HG03565 (cell line): ENCODE measurements at regions not wholly inside any gene's neighbourhood (a gene's known extent, or its start where the extent isn't known, plus 50 kb on each side); places are given as distances from the start of the nearest gene placed in this dataset.
A peak's percentile ranks its signal among the peaks of the same experiment; 100 is the strongest.

Source experiments
- ATAC-seq: cut with Tn5 transposase; IDR thresholded peaks from one replicate; pipeline ENCODE4 v1.9.1; 2021; ENCODE audit warnings: mild to moderate bottlenecking, moderate library complexity; ENCODE audit not compliant: unreplicated experiment

GRCh38 chr13:40026741-40027140 is 371.3 kb downstream of the COG6 start:
- ATAC-seq, result peak; percentile 22

GRCh38 chr13:40028446-40028845 is 373.0 kb downstream of the COG6 start:
- ATAC-seq, result no peak

GRCh38 chr13:40031031-40031430 is 375.6 kb downstream of the COG6 start:
- no peak for ATAC-seq

GRCh38 chr13:40039061-40039460 is 383.6 kb downstream of the COG6 start:
- no peak for ATAC-seq

GRCh38 chr13:40042991-40043390 is 387.5 kb downstream of the COG6 start:
- ATAC-seq, result no peak

GRCh38 chr13:40043764-40044163 is 388.3 kb downstream of the COG6 start:
- no peak for ATAC-seq

GRCh38 chr13:40047322-40047771 is 391.9 kb downstream of the COG6 start:
- ATAC-seq, result peak; percentile 85

- no peak for ATAC-seq
Measured at GRCh38 chr13:40048551-40048950, 393.1 kb downstream of the COG6 start.

GRCh38 chr13:40052954-40053353 is 397.5 kb downstream of the COG6 start:
- ATAC-seq, result no peak

- ATAC-seq, result no peak
Measured at GRCh38 chr13:40053401-40053800, 397.9 kb downstream of the COG6 start.

GRCh38 chr13:40054422-40054821 is 399.0 kb downstream of the COG6 start:
- ATAC-seq, result peak; percentile 33

GRCh38 chr13:40056898-40057619 is 401.6 kb downstream of the COG6 start:
- no peak for ATAC-seq

- peak; percentile 26 for ATAC-seq
Measured at GRCh38 chr13:40058757-40059236, 403.3 kb downstream of the COG6 start.

- ATAC-seq, result peak; percentile 30
Measured at GRCh38 chr13:40059540-40060232, 404.2 kb downstream of the COG6 start.

- ATAC-seq, result peak; percentile 70
Measured at GRCh38 chr13:40060296-40061007, 405.0 kb downstream of the COG6 start.

GRCh38 chr13:40061466-40062450 is 406.3 kb downstream of the COG6 start:
- no peak for ATAC-seq

- ATAC-seq, result no peak
Measured at GRCh38 chr13:40063278-40063698, 407.8 kb downstream of the COG6 start.

GRCh38 chr13:40063703-40064102 is 408.2 kb downstream of the COG6 start:
- no peak for ATAC-seq

- ATAC-seq, result no peak
Measured at GRCh38 chr13:40064154-40065097, 409.0 kb downstream of the COG6 start.
